ENCODE measurements at regions not wholly inside any gene's neighbourhood (a gene's known extent, or its start where the extent isn't known, plus 50 kb on each side); places are given as distances from the start of the nearest gene placed in this dataset.

DNA sequence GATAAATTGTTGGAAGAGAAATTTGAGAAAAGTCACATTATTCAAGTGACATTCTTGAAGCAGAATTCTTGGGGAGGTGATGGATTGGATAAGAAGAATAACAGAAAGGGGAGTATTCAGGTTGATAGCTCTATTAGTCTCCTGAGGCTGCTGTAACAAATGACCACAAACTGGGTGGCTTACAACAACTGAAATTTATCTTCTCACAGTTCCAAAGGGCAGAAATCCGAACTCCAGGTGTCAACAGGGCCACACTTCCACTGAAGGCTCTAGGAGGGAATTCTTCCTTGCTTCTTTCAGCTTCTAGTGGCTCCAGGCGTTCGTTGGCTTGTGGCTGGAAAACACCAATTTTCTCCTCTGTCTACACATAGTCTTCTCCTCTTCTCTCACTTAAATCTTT, 99.8 kb downstream of the TES start:
- no peak for DNase-seq

DNA sequence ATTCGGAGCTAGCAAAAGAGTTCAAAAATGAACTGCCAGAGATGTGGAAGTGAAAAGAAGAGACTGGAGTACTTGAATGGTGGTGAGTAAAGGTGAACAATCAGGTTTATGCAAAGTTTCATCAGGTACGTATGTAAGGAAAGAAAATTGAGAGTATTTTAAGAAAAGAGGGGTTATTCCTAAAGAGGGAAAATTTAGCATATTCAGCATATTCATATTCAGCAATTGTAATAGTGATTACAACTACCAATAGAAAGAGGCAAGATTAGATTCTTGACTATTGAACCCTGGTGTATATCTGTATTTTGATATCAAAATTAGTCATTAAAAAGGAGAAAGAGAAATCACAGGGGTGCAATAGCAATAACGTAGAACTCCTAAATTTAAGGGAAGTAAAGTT, 100.9 kb downstream of the TES start:
- no peak for DNase-seq

DNA sequence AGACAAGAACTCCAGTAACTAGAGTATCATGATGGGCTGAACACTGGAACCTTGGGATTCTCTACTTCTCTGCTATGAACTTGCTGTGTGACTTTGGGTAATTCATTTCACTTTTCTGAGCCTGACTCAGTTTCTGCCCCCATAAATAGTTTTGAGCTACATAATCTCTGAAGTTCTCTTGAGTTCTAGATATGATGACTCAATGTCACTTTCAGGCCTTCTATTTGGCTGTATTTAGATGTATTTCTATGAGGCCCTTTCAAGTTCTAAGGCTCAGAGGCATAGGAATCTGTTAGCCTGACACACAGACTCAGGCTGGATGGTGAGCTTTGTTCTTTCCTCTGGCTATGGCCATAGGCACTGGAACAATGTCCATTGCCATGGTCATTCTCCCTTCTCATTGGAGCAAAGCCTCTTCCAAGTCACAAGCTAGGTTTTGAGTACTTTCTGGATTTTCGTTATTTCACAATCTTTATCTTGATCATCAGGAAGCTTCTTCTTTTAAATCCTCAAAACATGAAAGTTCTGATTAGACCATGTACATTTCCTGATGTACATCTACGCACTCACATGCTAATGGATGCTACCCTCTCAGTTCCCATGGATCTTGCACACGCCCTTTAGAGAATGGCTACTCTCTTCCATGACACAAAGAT, 101.6 kb downstream of the TES start:
- DNase-seq: no peak

DNA sequence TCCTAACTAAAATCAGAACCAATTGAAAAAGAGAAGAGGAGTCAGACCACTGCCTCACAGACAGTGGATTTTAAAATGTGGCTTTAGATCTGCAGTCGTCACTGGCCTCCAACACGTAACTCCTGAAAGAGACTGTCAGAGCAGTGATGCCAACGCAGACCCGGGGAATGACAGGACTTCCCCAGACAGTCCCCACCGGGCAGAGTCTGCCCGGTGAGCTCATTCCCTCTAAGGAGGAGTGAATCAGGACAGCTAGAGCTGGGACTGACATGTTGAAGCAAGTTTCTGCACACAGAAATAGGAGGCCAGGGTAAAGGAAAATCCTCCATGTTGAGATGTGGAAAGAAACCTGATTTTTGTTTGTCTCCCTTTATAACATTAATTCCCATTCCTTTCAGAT, 105.0 kb downstream of the TES start:
- no peak for DNase-seq

DNA sequence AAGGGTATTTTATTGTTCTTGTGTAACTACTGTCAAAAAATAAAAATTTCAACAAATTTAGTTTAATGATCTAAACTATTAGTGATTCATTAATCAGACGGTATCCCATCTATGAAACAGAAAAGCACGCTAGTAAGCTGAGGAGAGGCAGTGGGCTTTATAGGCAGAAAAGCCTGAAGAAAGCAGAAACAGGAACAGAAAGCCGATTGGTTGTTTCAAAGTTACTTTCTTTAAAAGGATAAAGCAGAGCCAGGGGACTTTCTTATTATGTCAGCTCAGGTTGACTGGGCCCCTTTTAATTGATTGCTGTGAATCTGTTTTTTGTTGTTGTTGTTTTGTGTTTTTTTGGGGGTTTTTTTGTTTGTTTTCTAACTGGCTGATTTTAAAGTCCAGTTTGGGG, 105.5 kb downstream of the TES start:
- DNase-seq: no peak

DNA sequence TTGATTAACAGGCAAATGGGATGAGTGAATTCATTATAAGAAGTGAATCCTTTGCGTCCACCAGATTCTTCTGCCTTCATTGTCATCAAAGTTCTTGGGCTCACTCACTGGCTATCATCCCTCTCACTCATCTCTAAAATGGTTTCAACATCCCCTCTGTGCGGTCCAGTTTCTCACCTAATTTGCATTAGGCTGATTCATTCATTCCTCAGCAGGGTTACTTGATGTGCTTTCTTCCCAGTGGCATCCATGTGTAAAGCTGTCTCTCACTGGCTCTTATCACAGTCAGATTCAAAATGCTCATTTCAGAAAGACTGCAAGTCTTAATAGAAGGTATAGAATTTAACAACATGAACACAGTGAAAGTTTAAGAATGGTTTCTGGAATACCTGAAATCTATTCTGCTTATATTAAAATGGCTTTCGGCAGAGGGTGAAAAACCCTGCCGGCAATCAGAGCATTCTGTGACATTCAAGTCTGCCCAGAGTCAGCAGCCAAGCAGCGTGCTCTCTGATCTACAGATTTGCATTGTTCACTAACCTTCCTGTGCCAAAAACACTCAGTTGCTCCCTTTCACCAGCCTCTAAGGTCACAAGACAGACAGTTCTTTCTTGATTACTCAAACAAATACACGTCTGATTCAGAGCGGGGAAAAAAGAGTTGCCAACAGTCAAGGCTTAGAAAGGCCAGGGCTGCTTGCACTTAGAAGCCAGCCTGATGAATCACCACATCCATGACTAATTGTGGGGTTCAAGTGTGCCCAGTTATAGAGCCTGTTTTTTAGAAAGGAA, 106.7 kb downstream of the TES start:
- DNase-seq: peak; percentile 34

DNA sequence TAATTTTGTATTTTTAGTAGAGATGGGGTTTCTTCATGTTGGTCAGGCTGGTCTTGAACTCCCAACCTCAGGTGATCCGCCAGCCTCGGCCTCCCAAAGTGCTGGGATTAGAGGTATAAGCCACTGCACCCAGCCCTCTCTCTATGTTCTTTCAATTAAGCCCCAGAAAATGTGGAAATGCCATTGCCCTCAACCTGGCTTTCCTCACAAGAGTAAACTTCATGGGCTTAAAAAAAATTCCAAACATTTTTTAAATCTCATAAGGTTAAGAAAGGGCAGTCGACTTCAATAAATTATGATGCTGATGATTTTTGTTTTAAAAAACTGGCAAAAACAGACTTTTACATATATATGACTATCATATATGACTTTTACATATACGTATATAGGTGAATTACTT, 107.6 kb downstream of the TES start:
- DNase-seq: no peak

DNA sequence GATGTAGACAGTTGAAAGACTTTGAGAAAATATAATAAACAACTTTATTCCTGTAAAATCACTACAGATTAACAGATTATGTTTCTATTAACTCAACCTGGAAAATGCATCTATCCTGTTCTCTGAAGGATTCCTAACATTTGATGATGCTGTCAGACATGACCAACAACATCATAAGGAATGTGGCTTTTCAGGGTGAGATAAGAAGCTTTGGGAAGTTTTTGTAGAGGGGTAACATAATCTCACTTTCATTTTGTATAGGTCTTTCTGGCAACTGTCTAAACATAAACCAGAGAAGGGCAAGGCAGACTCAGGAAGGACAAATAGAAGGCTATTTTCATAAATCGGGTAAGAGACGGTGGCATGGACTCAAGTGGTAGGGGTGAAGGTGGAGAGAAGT, 112.2 kb downstream of the TES start:
- no peak for DNase-seq

DNA sequence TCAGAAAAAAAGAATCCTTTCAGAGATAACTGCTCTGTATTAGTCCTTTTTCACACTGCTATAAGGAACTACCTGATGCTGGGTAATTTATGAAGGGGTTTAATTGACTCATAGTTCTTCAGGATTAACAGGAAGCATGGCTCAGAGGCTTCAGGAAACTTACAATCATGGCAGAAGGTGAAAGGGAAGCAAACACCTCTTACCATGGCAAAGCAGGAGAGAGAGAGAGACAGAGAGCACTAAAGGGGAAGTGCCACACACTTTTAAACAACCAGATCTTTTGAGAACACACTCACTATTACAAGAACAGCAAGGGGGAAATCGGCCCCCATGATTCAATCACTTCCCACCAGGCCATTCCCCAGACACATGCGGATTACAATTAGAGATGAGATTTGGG, 114.2 kb downstream of the TES start:
- no peak for DNase-seq

DNA sequence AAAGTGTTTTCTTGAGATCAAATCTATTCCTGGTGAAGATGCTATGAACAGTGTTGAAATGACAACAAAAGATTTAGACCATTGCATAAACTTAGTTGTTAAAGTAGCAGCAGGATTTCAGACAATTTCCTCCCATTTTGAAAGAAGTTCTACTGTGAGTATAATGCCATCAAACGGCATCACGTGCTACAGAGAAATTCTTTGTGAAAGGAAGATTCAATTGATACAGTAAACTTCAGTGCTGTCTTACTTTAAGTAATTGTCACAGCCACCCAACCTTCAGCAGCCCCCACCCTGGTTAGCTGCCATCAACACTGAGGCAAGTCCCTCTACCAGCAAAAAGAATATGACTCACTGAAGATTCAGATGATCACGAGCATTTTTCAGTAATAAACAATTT, 115.2 kb downstream of the TES start:
- DNase-seq: no peak

DNA sequence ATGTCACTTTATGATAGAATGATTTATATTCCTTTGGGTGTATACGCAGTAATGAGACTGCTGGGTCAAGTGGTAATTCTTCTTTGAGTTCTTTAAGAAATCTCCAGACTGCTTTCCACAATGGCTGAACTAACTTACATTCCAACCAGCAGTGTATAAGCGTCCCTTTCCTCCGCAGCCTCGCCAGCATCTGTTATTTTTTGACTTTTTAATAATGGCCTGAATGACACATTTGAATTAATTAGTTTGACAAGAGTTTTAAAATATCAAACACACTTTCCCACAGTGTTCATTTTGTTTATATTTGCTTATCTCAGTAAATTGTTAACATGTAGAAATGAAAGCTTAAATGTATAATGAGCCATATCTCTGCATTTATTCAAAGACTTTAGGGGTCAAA, 116.8 kb downstream of the TES start:
- DNase-seq: no peak

DNA sequence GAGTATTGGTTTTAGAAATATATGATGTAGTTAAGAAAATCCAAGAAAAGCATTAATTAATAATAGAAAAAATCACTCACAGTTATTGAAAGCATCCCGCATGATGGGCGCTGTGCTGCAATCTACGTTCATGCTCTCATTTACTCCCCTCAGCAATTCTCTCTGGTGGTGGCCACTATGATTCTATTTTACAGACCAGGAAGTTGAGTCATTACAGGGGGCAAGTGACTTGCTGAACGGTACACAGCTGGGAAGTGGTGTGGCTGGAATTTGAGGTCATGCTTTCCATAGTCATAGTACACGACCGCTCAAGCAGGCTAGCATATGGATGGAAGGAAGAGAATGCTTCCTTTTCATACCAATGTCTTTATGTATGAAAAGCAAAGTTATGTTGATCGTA, 117.4 kb downstream of the TES start:
- DNase-seq: no peak

DNA sequence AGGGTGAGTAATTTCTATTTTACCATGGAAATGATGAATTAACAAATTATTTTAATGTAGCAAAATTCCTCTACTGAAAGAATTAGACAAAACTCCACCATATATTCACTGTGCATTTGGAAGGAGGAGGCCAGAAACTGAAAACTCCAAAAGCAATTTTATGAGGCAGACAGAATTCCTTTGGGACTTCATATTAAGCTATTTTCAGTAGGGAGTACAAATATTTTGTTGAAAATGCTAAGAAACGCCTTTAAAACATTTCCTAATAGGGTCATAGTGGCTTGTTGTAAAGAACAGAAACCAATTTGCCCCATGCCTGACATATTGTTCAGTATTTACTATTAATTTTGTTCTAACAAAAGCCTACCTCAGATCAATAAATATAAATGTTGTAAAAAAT, 117.8 kb downstream of the TES start:
- no peak for DNase-seq

DNA sequence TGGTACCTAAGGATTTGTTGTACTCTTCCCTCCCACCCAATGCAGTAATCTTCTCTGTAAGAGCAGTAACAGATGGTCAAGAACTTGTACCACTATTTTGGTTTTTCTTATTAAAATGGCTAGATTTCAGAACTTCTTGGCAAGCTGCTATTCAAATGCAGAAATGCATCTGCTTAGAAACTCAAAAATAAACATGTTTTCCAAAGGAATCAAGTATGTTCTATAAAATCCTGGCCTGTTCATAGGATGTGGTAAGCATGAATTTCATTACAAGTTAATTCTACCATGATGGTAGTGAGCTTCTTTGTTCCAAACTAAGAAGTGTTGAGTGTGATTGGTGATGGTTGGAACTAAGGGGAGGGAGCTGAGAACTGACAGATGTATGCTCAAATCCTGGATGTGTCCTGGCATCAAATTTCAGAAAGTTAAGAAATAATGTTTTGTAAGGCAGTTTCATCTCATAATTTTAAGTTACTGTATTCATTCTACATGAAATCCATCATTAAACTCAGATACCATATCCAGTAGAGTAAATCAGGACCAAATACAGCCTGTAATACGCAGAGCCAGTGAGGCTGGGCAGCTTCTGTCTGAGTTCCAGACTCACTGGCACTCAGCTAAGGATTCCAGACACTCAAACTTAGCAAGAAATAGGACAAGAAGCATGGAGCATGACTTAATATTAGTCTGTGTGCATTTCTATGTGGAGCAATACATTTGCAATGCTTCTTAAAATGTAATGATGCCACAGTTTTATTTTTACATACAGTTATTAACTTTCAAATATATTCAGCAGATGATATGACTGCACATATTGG, 119.6 kb downstream of the TES start:
- DNase-seq: peak; percentile 32

DNA sequence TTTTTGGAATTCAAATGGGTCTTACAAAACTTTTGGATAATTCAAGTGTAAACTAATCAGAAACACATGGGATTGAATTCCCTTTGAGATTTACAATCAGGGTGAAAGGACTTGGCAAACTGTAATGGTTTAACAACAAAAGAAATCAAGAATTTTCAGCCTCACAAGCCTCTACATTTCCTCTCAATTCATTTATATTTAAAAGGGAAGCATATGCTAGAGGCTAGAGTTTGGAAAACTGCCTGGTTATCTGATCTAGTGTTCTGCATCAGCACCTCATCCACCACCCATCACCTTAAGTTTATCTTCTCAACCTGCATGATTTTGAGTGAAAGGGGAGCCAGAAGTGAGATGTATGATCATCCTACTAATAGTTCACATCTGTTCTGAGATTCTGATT, 120.7 kb downstream of the TES start:
- no peak for DNase-seq

DNA sequence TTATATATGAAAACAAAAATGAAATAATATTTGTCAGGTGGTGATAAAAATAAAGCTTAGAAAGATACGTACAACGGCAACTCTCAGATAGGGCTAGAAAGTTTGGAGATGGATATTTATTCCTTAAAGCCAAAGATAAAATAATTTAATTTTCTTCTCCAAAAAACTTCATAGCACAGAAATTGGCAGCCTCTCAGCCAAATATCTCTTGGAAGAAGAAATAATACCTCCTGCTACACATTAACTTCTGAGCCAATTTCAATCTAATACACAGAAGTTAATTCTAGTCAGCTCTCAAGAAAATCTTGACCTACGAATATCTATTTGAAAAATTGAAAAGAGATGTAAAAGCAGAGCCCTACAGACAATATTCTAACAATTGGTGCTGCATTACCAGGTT, 122.4 kb downstream of the TES start:
- no peak for DNase-seq

DNA sequence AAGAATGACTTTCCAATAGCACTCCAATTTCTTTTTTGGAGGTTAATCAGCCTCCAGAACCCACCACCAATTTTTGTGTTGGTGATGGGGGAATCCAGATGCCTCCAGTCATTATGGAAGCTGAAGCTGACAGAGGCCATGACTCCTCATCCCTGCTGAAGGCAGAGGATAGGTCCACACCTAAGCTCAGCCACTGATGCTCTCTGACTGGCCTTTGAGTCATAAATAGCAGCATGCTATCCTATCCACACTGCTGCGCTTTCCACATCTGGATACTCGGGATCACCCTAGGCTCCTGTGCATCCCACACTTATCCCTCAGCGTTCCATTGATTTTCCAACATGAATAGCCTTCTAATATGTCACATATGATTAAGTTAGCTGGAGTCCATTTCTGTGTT, 124.2 kb downstream of the TES start:
- DNase-seq: no peak

DNA sequence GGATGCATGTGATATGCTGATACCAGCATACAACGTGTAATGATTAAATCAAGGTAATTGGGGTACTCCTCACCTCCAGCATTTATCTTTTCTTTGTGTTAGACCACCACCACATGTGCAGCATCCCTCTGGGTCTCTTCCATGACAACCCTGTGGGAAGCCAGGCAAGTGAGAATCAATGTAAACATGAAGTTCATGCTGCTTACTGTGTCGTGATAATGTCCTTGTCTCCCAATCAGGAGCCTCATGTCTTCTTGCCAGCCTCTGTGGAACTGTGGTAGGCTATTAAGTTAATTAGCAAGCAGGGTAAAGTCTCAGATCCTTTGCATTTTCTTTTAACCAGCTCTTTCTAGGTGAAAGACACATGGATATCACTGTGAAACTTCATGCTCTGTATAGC, 126.7 kb downstream of the TES start:
- DNase-seq: no peak

DNA sequence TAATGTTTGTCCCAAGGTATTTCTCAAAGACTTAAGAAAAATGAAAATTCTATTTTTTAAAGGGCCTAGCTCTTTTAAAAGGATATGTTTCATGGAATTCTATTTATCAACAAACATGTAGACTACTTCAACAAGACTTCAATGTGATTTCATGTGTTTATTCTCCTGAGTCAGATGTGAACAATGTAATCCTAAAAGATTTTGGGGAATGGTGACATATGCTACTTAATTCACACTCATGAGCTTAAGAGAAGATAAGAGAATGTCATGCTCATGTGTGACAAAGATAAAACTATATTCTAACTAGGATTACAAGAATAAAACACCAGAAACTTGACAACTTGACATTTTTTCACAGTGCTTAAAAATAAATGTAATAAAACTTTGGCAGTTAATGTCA, 127.5 kb downstream of the TES start:
- DNase-seq: no peak

DNA sequence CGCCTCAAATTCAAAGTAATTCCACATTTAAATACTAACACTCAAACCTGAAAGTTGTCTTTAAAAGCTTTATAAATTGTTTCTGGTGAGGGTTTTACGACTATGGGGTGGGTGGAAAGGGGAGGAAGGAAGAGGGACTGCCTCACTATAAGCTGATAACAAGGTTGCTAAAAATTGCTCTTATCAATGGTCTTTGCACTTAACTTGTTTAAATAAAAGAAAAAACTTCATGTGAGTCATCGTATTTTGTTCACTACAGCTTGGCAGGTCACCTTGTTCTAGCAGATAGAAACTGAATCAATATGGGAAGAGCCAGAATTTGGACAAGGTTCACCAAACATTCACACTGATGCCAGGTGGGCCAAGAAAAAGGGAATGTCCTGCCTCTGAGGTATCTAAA, 129.2 kb downstream of the TES start:
- no peak for DNase-seq

DNA sequence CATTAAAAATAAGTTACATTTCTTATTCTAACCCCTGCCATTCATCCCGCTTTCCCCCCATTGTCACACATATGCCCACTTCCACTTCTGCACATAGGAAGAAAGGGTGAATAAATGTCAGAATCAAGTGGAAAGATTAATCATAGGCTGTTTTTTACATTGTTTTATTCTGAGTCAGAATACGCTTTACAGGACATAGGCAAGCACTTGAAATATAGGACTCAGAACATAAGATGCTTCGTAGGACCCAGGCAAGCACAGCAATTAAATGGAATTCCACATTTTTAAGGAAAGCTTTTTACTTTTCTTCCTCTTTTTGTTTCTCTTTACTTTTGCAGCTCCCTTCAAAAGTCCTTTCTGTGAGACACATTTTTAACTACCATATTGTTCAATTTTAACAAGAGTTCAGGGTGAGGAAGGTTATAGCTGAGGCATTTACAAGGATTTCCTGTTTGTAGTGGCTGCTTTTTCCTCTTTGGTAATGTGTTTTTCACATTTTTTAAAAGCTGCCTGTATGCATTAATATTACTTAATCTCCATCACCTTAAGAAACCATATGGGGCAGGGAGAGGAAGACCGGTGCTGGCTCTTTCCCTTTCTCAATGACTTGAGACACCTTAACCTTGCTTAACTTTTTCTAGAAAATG, 130.0 kb downstream of the TES start:
- no peak for DNase-seq

DNA sequence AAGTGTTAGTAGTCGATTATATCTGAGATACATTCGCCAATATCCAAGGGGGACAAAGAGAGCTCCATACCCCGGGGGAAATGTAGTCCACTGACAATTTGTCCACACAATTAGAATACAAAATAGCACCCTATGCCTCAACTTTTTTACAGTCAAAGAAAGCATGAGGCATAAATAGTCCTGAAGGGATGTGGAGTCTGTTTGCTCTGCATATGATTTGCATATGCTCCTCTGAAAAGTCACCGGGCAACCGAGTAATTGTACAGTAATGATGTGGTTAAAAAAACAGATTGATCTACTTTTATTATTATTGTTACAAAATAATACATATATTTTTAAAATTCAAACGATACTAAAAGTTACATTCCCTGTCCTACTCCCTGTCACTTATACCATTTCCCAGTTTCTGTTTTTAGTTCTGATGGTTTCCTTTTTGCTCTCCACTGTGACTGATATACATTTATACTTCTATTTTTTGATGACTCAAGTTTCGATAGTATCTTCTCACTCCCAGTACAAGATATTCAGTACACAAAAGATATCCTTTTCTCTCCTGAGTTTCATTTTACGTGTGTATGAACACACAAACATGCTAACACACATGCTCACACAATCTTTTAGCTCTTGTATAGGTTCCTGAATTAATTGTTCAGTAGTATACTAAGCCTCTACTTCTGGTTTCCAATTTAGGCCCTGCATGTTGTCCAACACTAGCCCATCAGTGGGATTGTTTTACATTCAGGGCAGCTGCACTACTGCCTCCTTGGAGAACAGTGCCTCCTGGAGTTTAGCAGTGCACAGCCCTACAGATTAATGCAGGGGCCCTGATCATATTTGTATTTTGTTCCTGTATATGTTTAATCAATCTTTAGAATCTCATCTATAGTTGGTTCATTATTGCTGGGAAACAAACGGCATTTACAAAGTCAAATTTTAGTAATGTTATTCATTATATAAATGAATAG, 130.9 kb downstream of the TES start:
- no peak for DNase-seq
